ENCODE measurements at regions not wholly inside any gene's neighbourhood (a gene's known extent, or its start where the extent isn't known, plus 50 kb on each side); places are given as distances from the start of the nearest gene placed in this dataset.

DNA sequence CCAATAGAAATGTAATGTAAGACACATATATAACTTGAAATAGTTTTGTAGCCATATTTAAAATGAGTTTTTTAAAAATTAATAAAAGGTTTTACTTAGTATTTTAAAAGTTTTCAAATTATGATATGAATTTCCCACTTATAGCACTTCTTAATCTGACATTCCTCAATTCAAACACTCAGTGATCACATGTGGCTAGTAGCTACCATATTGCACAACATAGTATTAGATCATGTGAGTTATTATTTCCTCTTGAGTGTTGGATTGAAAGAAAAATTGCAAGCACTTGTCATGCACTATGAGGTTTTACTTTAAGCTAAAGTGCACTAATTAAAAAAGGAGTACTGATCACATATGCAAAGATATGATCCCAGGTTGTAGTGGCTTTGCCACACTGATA is 453.4 kb upstream of the ROBO2 start:
- TF ChIP-seq POLR2AphosphoS5 (IDR thresholded peaks at IDR 0.05; ENCODE audit: low read depth, low read length) (no peak), POLR2A (IDR thresholded peaks at IDR 0.05; ENCODE audit: low read depth, low read length) (no peak), TAF1 (IDR thresholded peaks at IDR 0.05; ENCODE audit: borderline replicate concordance, low read depth, low read length) (no peak)

Measured in GM12892 (cell line).